NCI-H82 treated with DMSO at 0.1 percent for 48 hours (cell line): ENCODE measurements at regions not wholly inside any gene's neighbourhood (a gene's known extent, or its start where the extent isn't known, plus 50 kb on each side); places are given as distances from the start of the nearest gene placed in this dataset.
A peak's percentile ranks its signal among the peaks of the same experiment; 100 is the strongest.

ENCODE experiments used
- DNase-seq: peaks from one replicate; lab custom pipeline; 2025; ENCODE audit not compliant: unreplicated experiment; lab: John Stamatoyannopoulos, UW

DNA sequence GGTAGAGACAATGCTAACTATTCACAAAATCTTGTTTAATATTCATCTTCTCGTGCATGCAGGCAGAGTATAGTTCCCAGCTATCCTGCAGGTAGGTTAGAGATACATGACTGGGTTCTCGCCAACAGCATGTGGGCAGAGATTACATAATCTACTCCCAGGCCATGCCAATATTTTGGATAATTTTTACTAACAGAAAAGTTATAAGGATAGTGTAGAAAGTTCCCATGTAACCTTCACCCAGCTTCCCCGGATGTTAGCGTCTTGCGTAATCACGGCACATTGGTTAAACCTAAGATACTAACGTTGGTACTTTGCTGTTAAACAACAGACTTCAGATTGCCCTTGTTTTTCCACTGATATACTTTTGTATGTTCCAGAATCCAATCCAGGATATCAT lies 215.5 kb upstream of the LARGE1 start:
- no peak for DNase-seq

DNA sequence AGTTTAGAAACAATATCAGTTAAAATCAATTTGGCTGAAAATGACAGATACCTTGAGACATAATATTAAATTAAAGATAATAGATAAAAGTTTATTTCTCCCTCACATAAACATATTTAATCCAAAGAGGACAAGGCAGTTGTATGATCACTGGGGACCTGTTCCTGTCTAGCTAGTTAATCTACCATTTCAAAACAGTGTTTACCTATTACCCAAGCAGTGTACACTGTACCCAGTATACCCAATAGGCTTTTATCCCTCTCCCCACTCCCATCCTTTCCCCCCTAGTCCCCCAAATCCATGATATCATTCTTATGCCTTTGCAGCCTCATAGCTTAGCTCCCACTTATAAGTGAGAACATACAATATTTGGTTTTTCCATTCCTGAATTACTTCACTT lies 229.7 kb upstream of the LARGE1 start:
- DNase-seq: no peak

DNA sequence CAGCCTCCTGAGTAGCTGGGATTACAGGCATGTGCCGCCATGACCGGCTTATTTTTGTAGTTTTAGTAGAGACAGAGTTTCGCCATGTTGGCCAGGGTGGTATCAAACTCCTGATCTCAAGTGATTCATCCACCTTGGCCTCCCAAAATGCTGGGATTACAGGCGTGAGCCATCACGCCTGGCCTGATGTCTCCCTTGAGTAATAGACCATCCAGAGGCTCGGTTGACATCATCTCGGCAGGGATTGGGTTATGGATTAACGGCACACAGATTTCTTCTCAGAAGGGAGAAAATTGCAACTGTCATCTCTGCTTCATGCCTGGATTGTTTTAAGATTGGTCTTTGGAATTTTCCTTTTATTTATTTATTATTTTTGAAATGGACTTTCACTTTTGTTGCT lies 239.2 kb upstream of the LARGE1 start:
- no peak for DNase-seq

- no peak for DNase-seq
Observed at GRCh38 chr22:34160141-34160783, 240.0 kb upstream of the LARGE1 start.

- peak; percentile 4 for DNase-seq
Observed at GRCh38 chr22:34161431-34162123, 241.3 kb upstream of the LARGE1 start.

- no peak for DNase-seq
Observed at GRCh38 chr22:34198976-34199375, 278.7 kb upstream of the LARGE1 start.

DNA sequence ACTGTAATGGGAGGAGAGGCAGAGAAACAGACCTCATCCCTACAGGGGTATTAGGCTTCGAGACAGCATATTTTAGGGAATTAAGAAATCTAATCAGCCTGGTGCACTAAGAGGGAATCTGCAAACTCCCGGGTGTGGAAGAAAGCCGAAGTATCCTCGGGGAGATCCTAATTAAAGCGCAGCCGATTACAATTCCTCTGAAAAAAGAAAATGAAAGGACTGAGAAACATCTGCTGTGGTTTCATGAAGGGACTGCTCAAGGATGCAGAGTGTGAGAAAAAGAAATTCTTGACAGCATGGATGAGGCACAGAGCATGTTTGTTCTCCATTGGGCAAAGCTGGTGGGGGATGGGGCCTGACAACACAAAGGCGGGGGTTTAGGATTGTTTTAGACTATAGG lies 290.0 kb upstream of the LARGE1 start:
- peak; percentile 46 for DNase-seq

- DNase-seq: no peak
Observed at GRCh38 chr22:34214372-34214771, 294.1 kb upstream of the LARGE1 start.

DNA sequence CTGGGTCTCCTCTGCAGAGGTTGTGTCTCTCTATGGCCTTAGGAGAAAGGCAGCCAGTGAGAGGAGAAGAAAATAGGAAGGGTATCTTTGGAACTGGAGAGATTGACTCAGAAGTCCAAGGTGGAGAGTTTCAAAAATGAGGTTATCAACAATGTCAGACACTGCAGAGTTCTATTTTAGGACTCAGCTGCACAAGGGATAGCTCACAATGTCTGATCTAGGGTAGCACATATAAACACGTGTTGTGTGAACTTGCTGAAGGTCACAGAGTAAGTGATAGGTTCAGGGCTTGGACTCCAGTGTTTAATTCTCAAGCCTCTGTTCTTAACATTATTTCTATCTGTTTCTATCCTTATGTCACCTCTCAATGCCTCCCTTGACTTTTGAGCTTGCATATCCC lies 305.0 kb upstream of the LARGE1 start:
- no peak for DNase-seq

- DNase-seq: no peak
Observed at GRCh38 chr22:34236527-34236926, 316.3 kb upstream of the LARGE1 start.

- DNase-seq: no peak
Observed at GRCh38 chr22:34239421-34239820, 319.1 kb upstream of the LARGE1 start.

- no peak for DNase-seq
Observed at GRCh38 chr22:34243023-34243422, 322.7 kb upstream of the LARGE1 start.

DNA sequence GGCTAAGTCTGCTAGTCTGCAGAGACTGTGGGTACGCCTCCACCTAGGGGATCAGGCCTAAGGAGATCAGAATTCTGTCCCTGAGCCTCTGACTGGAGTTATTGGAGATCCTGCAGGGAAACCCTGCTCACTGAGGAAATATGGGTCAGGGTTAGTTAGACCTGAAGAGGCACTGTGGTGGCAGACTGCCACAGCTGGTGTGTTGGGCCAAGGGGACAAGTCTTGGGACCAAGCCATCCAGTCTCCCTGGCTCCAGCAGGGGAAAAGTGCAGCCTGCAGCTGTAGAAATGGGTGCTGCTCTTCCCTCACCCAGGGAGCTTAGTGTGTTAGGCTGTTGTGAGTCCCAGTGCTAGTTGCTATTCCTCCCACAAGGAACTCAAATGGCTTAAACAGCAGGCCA lies 334.8 kb upstream of the LARGE1 start:
- DNase-seq: no peak

GRCh38 chr22:34278121-34278520 lies 357.8 kb upstream of the LARGE1 start:
- DNase-seq: no peak

DNA sequence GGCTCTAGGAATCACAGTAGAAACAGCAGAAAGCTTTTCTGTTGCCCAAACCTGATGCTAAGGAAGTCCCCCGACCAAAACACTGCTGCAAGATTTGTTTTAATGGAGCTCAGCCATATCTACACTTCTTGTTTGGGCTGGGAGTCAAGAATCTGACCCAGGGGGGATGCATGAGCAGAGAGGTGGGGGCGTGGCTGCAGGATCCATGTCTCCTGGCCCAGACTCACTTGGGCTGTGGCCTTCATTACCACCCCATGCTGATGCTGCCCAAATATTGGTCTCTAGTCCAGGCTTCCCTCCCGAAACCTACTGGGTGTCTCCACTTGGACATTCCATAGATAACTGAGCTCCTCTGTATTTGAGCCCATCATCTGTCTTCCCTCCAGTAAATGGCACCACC lies 361.5 kb upstream of the LARGE1 start:
- no peak for DNase-seq

GRCh38 chr22:34283844-34284243 lies 363.6 kb upstream of the LARGE1 start:
- no peak for DNase-seq

- DNase-seq: no peak
Observed at GRCh38 chr22:34293324-34293723, 373.0 kb upstream of the LARGE1 start.

DNA sequence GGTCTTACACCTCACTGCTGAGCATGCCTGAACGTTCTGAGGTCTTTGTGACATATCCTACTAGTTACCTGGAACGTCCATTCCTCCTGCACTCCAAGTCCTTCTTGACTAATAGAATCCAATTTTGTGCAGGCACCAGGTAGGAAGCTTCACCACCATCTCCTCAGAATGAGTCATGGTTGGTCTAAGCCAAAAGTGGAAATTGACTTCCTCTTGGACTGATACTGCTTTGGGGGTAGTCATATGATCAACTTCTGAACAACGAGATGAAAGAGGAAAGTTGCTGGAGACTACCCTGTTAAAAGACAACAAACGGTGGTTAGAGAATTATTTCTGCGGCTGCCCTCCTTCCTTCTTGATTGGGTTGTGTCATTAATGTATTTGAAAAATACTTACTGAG lies 374.2 kb upstream of the LARGE1 start:
- DNase-seq: no peak

DNA sequence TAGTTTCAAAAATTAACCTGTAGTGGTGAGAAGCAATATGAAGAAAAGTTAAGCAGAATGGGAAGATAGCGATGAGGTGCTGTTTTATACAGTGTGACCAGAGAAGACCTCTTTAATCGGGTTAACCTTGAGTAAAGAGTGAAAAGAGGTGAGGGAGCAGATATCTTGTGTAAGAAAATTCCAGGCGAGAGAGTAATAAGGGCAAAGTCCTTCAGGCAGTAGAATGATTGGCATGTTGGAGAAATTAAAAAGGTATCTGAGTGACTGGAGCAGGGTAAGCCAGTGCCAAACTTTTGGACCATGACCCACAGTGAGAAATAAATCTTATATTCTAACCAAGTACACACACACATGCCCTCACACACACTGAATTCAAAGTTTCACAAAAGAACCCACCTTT lies 374.7 kb upstream of the LARGE1 start:
- no peak for DNase-seq

DNA sequence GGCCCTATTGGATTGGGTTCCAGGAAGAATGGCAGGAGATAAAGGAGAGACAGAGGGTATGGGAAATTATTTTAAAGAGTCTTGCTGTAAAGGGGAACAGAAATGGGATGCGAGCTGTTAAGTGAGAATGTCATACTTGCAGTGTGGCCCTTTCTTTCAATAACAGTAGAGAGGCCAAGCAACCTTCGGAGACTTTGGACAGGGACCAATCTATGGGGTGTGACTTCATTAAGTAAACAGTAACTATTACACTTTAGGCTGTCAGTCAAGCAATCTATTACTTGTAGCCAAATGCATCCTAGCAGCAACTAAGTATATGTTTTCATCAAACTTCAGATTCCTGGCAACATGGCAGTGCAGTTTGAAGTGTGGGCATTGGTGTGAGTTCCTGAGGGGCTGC lies 376.2 kb upstream of the LARGE1 start:
- DNase-seq: no peak

GRCh38 chr22:34297536-34298120 lies 377.4 kb upstream of the LARGE1 start:
- DNase-seq: no peak

DNA sequence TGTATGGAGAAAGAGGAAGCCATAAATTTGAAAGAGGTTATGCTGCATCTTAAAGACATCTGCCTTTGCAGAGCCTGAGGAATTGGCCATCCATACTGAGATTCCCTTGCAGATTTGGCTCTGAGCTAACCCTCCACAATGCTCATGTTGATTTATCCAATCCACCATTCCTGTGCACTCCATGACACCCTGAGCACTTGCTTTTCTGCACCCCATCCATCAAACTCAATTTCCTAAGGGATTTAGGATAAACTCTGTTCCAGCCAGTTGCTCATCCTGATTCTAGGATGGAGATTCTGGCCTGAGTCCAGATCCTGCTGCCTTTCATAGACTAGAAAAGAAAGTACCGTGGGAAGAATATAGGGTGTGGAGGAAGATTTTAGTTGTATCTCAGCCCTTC lies 379.2 kb upstream of the LARGE1 start:
- no peak for DNase-seq

- DNase-seq: no peak
Observed at GRCh38 chr22:34301569-34301968, 381.3 kb upstream of the LARGE1 start.
